ENCODE measurements at regions not wholly inside any gene's neighbourhood (a gene's known extent, or its start where the extent isn't known, plus 50 kb on each side); places are given as distances from the start of the nearest gene placed in this dataset.

GRCh38 chr2:215770668-215771067 is 242.7 kb downstream of the MREG start:
- Histone ChIP-seq H3K4me1 (ENCODE audit: control insufficient read depth in 1 of 2, insufficient read depth in 1 of 2, low read depth in 1 of 2, low read length in 1 of 2) (no peaks in the 10 kb centered on the region), H3K27me3 (peaks cover 18% of the 10 kb centered on the region), H3K4me3 (ENCODE audit: low read depth in 1 of 2, low read length in 1 of 2) (no peak overlapping the region), H3K36me3 (no peaks in the 10 kb centered on the region), H3K27ac (no peak overlapping the region), H3K9me3 (no peaks in the 10 kb centered on the region)
- no peak for TF ChIP-seq CTCF (IDR thresholded peaks at IDR 0.05)

DNA sequence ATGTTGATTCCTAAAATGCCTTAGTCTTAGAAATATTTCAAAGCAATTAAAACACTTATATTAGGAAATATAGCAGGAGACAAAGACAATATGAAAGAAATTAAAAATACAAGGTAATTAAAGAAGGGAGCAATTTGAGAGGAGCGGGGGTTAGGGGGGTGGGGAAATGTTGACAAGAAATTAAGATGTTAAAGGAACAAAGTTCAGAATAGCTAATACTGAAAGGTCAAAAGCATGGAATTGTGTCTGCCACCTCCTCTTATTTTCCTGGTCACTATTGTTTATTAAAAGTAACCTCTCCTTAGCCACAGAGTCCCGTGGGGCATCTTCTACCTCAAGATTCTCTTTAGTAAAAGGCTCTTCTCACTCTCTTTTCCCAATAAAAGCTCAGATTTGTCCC is 244.1 kb downstream of the MREG start:
- no peaks in the 10 kb centered on the region for H3K9me3 ChIP-seq
- H3K27ac ChIP-seq = no peak overlapping the region
- no peaks in the 10 kb centered on the region for H3K4me1 ChIP-seq (ENCODE audit: control insufficient read depth in 1 of 2, insufficient read depth in 1 of 2, low read depth in 1 of 2, low read length in 1 of 2)
- TF ChIP-seq CTCF (IDR thresholded peaks at IDR 0.05) = no peak
- H3K36me3 ChIP-seq = no peaks in the 10 kb centered on the region
- H3K27me3 ChIP-seq = peaks cover 8% of the 10 kb centered on the region
- no peak overlapping the region for H3K4me3 ChIP-seq (ENCODE audit: low read depth in 1 of 2, low read length in 1 of 2)

DNA sequence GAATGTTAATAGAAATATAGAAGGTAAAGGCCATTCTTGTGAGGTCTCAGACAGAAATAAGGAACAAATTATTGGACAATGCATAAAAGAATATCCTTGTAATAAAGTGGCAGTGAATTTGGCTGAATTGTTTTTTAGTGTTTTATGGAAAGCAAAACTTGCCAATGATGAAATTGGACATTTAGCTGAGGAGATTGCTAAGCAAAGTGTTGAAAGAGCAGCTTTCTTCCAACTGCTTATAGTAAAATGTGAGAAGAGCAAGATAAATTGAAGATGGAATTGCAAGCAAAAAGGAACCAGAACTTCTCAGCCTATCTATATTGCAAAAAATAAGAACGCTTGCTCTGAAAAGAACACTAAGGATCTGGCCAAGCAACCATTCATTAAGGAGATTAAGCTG is 245.7 kb downstream of the MREG start:
- Histone ChIP-seq H3K27me3 (peaks cover 2% of the 10 kb centered on the region), H3K4me1 (ENCODE audit: control insufficient read depth in 1 of 2, insufficient read depth in 1 of 2, low read depth in 1 of 2, low read length in 1 of 2) (no peaks in the 10 kb centered on the region), H3K27ac (no peak overlapping the region), H3K9me3 (no peaks in the 10 kb centered on the region), H3K36me3 (no peaks in the 10 kb centered on the region), H3K4me3 (ENCODE audit: low read depth in 1 of 2, low read length in 1 of 2) (no peak overlapping the region)
- TF ChIP-seq CTCF (IDR thresholded peaks at IDR 0.05) = no peak

- Histone ChIP-seq H3K4me1 (ENCODE audit: control insufficient read depth in 1 of 2, insufficient read depth in 1 of 2, low read depth in 1 of 2, low read length in 1 of 2) (no peaks in the 10 kb centered on the region), H3K27ac (no peak overlapping the region), H3K27me3 (no peaks in the 10 kb centered on the region), H3K4me3 (ENCODE audit: low read depth in 1 of 2, low read length in 1 of 2) (no peak overlapping the region), H3K36me3 (no peaks in the 10 kb centered on the region), H3K9me3 (no peaks in the 10 kb centered on the region)
- TF ChIP-seq CTCF (IDR thresholded peaks at IDR 0.05) = no peak
These were observed 247.5 kb downstream of the MREG start for GRCh38 chr2:215765729-215766360.

GRCh38 chr2:215764441-215765048 is 248.8 kb downstream of the MREG start:
- no peak overlapping the region for H3K4me3 ChIP-seq (ENCODE audit: low read depth in 1 of 2, low read length in 1 of 2)
- no peaks in the 10 kb centered on the region for H3K4me1 ChIP-seq (ENCODE audit: control insufficient read depth in 1 of 2, insufficient read depth in 1 of 2, low read depth in 1 of 2, low read length in 1 of 2)
- no peaks in the 10 kb centered on the region for H3K27me3 ChIP-seq
- no peak overlapping the region for H3K27ac ChIP-seq
- no peaks in the 10 kb centered on the region for H3K9me3 ChIP-seq
- no peaks in the 10 kb centered on the region for H3K36me3 ChIP-seq
- TF ChIP-seq CTCF (IDR thresholded peaks at IDR 0.05) = no peak
